CD4-positive, alpha-beta memory T cell (primary cell): ENCODE measurements at regions not wholly inside any gene's neighbourhood (a gene's known extent, or its start where the extent isn't known, plus 50 kb on each side); places are given as distances from the start of the nearest gene placed in this dataset.

ENCODE experiments used
- CTCF ChIA-PET: fragments of 350-600 bp; sonication (Branson Sonifier 250); formaldehyde crosslinking; loops from one replicate; lab custom pipeline; 2021; ENCODE audit warnings: inconsistent platforms; ENCODE audit not compliant: partially characterized antibody; lab: Charles Lee
- POLR2A ChIA-PET: fragments of 350-600 bp; sonication (Branson Sonifier 250); formaldehyde crosslinking; loops from one replicate; lab custom pipeline; 2021; ENCODE audit not compliant: partially characterized antibody; lab: Charles Lee
- DNase-seq, 5 donors: peaks; one replicate each; pipeline versions ENCODE4 v3.0.0 to v3.0.0-alpha.2; 2020 to 2022; ENCODE audit warnings: mixed read lengths in 1 of 5
- H3K27ac ChIP-seq: one replicate; pipeline ENCODE4 v1.7.0; 2013; ENCODE audit warnings: low read depth, low read length
- H3K27me3 ChIP-seq: 2 replicates; pipeline ENCODE4 v1.7.0; 2013; ENCODE audit warnings: mild to moderate bottlenecking, low read length, moderate library complexity; ENCODE audit not compliant: insufficient read depth
- H3K36me3 ChIP-seq: 2 replicates; pipeline ENCODE4 v1.7.0; 2013; ENCODE audit warnings: mild to moderate bottlenecking, low read length, moderate library complexity; ENCODE audit not compliant: insufficient read depth
- H3K4me1 ChIP-seq: 2 replicates; pipeline ENCODE4 v1.7.0; 2013; ENCODE audit warnings: mild to moderate bottlenecking, low read length, moderate library complexity; ENCODE audit not compliant: insufficient read depth
- H3K4me3 ChIP-seq, 2 donors: one replicate each; pipeline ENCODE4 v1.7.0; 2013; ENCODE audit warnings: low read length in 2 of 2, mild to moderate bottlenecking in 1 of 2
- H3K9me3 ChIP-seq, 2 donors: one replicate each; pipeline ENCODE4 v1.7.0; 2013; ENCODE audit warnings: low read length in 2 of 2, control low read depth in 1 of 2; ENCODE audit not compliant: control insufficient read depth in 1 of 2
- H3K27ac Mint-ChIP-seq, 7 donors: one replicate each; pipeline ENCODE4 v1.8.0; 2020 to 2021; ENCODE audit warnings: mixed read lengths in 7 of 7, mild to moderate bottlenecking in 6 of 7, inconsistent platforms in 3 of 7, moderate library complexity in 3 of 7
- H3K27me3 Mint-ChIP-seq, 2 donors: one replicate each; pipeline ENCODE4 v1.8.0; 2020 to 2021; ENCODE audit warnings: mixed read lengths in 2 of 2
- H3K36me3 Mint-ChIP-seq, 2 donors: one replicate each; pipeline ENCODE4 v1.8.0; 2020 to 2021; ENCODE audit warnings: mixed read lengths in 2 of 2, inconsistent platforms in 1 of 2, mild to moderate bottlenecking in 1 of 2
- H3K4me1 Mint-ChIP-seq, 4 donors: one replicate each; pipeline ENCODE4 v1.8.0; 2020 to 2021; ENCODE audit warnings: mixed read lengths in 4 of 4, mild to moderate bottlenecking in 1 of 4
- H3K4me3 Mint-ChIP-seq, 8 donors: one replicate each; pipeline ENCODE4 v1.8.0; 2020 to 2021; ENCODE audit warnings: mixed read lengths in 8 of 8, mild to moderate bottlenecking in 7 of 8, moderate library complexity in 6 of 8, inconsistent platforms in 3 of 8
- H3K9me3 Mint-ChIP-seq, 8 donors: one replicate each; pipeline ENCODE4 v1.8.0; 2020 to 2021; ENCODE audit warnings: mixed read lengths in 8 of 8, mild to moderate bottlenecking in 5 of 8, inconsistent platforms in 3 of 8, moderate library complexity in 1 of 8
- intact Hi-C: fragments of 100-400 bp; cut with micrococcal nuclease; formaldehyde crosslinking; loops from one replicate; pipeline ENCODE4 v1.15.1; 2023

GRCh38 chr3:7957024-7957423, 544.6 kb upstream of the LMCD1 start:
- H3K9me3 ChIP-seq = no peaks in the 10 kb centered on the region
- ChIA-PET CTCF (no interaction called here), POLR2A (no interaction called here)
- DNase-seq = no peak
- Mint-ChIP-seq H3K4me1 (peaks cover 0 to 3% (median 0%) of the 10 kb centered on the region in 4 donors), H3K9me3 (peaks cover 0 to 2% (median 0%) of the 10 kb centered on the region in 8 donors), H3K36me3 (peaks cover 0 to 4% of the 10 kb centered on the region in 2 donors), H3K27me3 (peaks cover 0 to 1% of the 10 kb centered on the region in 2 donors), H3K27ac (no peak overlapping the region), H3K4me3 (no peak overlapping the region)
- H3K27ac ChIP-seq = no peak overlapping the region
- no peaks in the 10 kb centered on the region for H3K27me3 ChIP-seq
- intact Hi-C loops = no loop called here
- no peaks in the 10 kb centered on the region for H3K4me1 ChIP-seq
- H3K36me3 ChIP-seq = no peaks in the 10 kb centered on the region
- H3K4me3 ChIP-seq = no peak overlapping the region

GRCh38 chr3:7959094-7959493, 542.5 kb upstream of the LMCD1 start:
- Histone ChIP-seq H3K4me1 (no peaks in the 10 kb centered on the region), H3K4me3 (no peak overlapping the region), H3K27me3 (no peaks in the 10 kb centered on the region), H3K36me3 (no peaks in the 10 kb centered on the region), H3K27ac (no peak overlapping the region), H3K9me3 (no peaks in the 10 kb centered on the region)
- Mint-ChIP-seq H3K4me1 (no peaks in the 10 kb centered on the region), H3K27me3 (peaks cover 0 to 1% of the 10 kb centered on the region in 2 donors), H3K27ac (no peak overlapping the region), H3K9me3 (peaks cover 0 to 2% (median 0%) of the 10 kb centered on the region in 8 donors), H3K36me3 (peaks cover 0 to 4% of the 10 kb centered on the region in 2 donors), H3K4me3 (no peak overlapping the region)
- intact Hi-C loops = no loop called here
- DNase-seq = no peak
- ChIA-PET CTCF (no interaction called here), POLR2A (no interaction called here)

GRCh38 chr3:7960601-7961000, 541.0 kb upstream of the LMCD1 start:
- Mint-ChIP-seq H3K9me3 (peaks cover 0 to 2% (median 0%) of the 10 kb centered on the region in 8 donors), H3K27me3 (peaks cover 0 to 1% of the 10 kb centered on the region in 2 donors), H3K4me1 (no peaks in the 10 kb centered on the region), H3K27ac (peak overlapping the region in 1 of 7 donors; percentile 13), H3K36me3 (peaks cover 0 to 4% of the 10 kb centered on the region in 2 donors), H3K4me3 (no peak overlapping the region)
- no peak for DNase-seq
- Histone ChIP-seq H3K27me3 (no peaks in the 10 kb centered on the region), H3K36me3 (no peaks in the 10 kb centered on the region), H3K4me3 (no peak overlapping the region), H3K27ac (no peak overlapping the region), H3K4me1 (no peaks in the 10 kb centered on the region), H3K9me3 (no peaks in the 10 kb centered on the region)
- CTCF ChIA-PET = no interaction called here
- intact Hi-C loops = no loop called here
- POLR2A ChIA-PET = no interaction called here

- Histone ChIP-seq H3K27me3 (no peaks in the 10 kb centered on the region), H3K27ac (no peak overlapping the region), H3K9me3 (no peaks in the 10 kb centered on the region), H3K36me3 (no peaks in the 10 kb centered on the region), H3K4me3 (no peak overlapping the region), H3K4me1 (no peaks in the 10 kb centered on the region)
- H3K36me3 Mint-ChIP-seq = peaks cover 0 to 4% of the 10 kb centered on the region in 2 donors
- CTCF ChIA-PET = no interaction called here
- DNase-seq = no peak
- intact Hi-C loops = no loop called here
- no peaks in the 10 kb centered on the region for H3K4me1 Mint-ChIP-seq
- POLR2A ChIA-PET = no interaction called here
- no peak overlapping the region for H3K27ac Mint-ChIP-seq
- peaks cover 0 to 2% (median 0%) of the 10 kb centered on the region in 8 donors for H3K9me3 Mint-ChIP-seq
- peaks cover 0 to 1% of the 10 kb centered on the region in 2 donors for H3K27me3 Mint-ChIP-seq
- no peak overlapping the region for H3K4me3 Mint-ChIP-seq
Measured at GRCh38 chr3:7962301-7962700, 539.3 kb upstream of the LMCD1 start.

GRCh38 chr3:7964899-7965298, 536.7 kb upstream of the LMCD1 start:
- H3K9me3 Mint-ChIP-seq = peaks cover 0 to 2% (median 0%) of the 10 kb centered on the region in 8 donors

GRCh38 chr3:7973006-7973405, 528.6 kb upstream of the LMCD1 start:
- Mint-ChIP-seq H3K27me3 (no peaks in the 10 kb centered on the region), H3K36me3 (no peaks in the 10 kb centered on the region), H3K27ac (no peak overlapping the region), H3K9me3 (peaks cover 0 to 2% (median 0%) of the 10 kb centered on the region in 8 donors), H3K4me1 (no peaks in the 10 kb centered on the region), H3K4me3 (no peak overlapping the region)
- POLR2A ChIA-PET = no interaction called here
- intact Hi-C loops = no loop called here
- no peaks in the 10 kb centered on the region for H3K27me3 ChIP-seq
- no peak overlapping the region for H3K27ac ChIP-seq
- DNase-seq = no peak
- no peaks in the 10 kb centered on the region for H3K9me3 ChIP-seq
- H3K4me1 ChIP-seq = no peaks in the 10 kb centered on the region
- no peak overlapping the region for H3K4me3 ChIP-seq
- CTCF ChIA-PET = no interaction called here
- H3K36me3 ChIP-seq = no peaks in the 10 kb centered on the region

More at GRCh38 chr3:7964899-7965298, 536.7 kb upstream of the LMCD1 start:
- no peak overlapping the region for H3K27ac ChIP-seq
- ChIA-PET CTCF (no interaction called here), POLR2A (no interaction called here)
- H3K4me3 Mint-ChIP-seq = no peak overlapping the region
- H3K4me3 ChIP-seq = no peak overlapping the region
- no peaks in the 10 kb centered on the region for H3K27me3 Mint-ChIP-seq
- peaks cover 0 to 4% of the 10 kb centered on the region in 2 donors for H3K36me3 Mint-ChIP-seq
- DNase-seq = peak in 1 of 5 donors; percentile 4
- intact Hi-C loops = loop anchor here (5.0 kb wide), 1 partner anchor 163 kb away; no protein-coding TSS in a partner anchor
- no peaks in the 10 kb centered on the region for H3K36me3 ChIP-seq
- no peaks in the 10 kb centered on the region for H3K9me3 ChIP-seq
- H3K27ac Mint-ChIP-seq = no peak overlapping the region
- H3K4me1 ChIP-seq = no peaks in the 10 kb centered on the region
- H3K27me3 ChIP-seq = no peaks in the 10 kb centered on the region
- no peaks in the 10 kb centered on the region for H3K4me1 Mint-ChIP-seq

GRCh38 chr3:7977245-7978086, 524.2 kb upstream of the LMCD1 start:
- Mint-ChIP-seq H3K4me3 (no peak overlapping the region), H3K4me1 (no peaks in the 10 kb centered on the region), H3K27ac (no peak overlapping the region), H3K9me3 (no peaks in the 10 kb centered on the region), H3K27me3 (no peaks in the 10 kb centered on the region), H3K36me3 (no peaks in the 10 kb centered on the region)
- no peak for DNase-seq
- H3K9me3 ChIP-seq = no peaks in the 10 kb centered on the region
- POLR2A ChIA-PET = no interaction called here
- no peaks in the 10 kb centered on the region for H3K27me3 ChIP-seq
- no peaks in the 10 kb centered on the region for H3K36me3 ChIP-seq
- intact Hi-C loops = no loop called here
- no peak overlapping the region for H3K4me3 ChIP-seq
- no peak overlapping the region for H3K27ac ChIP-seq
- H3K4me1 ChIP-seq = no peaks in the 10 kb centered on the region
- CTCF ChIA-PET = no interaction called here
